ENCODE measurements at regions not wholly inside any gene's neighbourhood (a gene's known extent, or its start where the extent isn't known, plus 50 kb on each side); places are given as distances from the start of the nearest gene placed in this dataset.

- no peaks in the 10 kb centered on the region for H3K9me3 ChIP-seq (ENCODE audit: low read depth)
- no peak overlapping the region for H3K4me3 ChIP-seq
- H3K9me2 ChIP-seq (replicated peaks; ENCODE audit: insufficient read depth), result no peaks in the 10 kb centered on the region
- peak overlapping the region; percentile 7 for H3K4me2 ChIP-seq
- H3K4me1 ChIP-seq (ENCODE audit: insufficient read depth), result peaks cover 17% of the 10 kb centered on the region
- H3K27ac ChIP-seq, result peak overlapping the region; percentile 53
- H3K27me3 ChIP-seq, result no peaks in the 10 kb centered on the region
- TF ChIP-seq EZH2 (IDR thresholded peaks at IDR 0.05; ENCODE audit: borderline replicate concordance) (no peak), EZH2phosphoT487 (IDR thresholded peaks at IDR 0.05; ENCODE audit: low read depth, severe bottlenecking, unreplicated experiment) (no peak), CTCF (IDR thresholded peaks at IDR 0.05; ENCODE audit: poor library complexity) (no peak)
- H4K20me1 ChIP-seq (ENCODE audit: insufficient read depth, poor library complexity, severe bottlenecking), result no peaks in the 10 kb centered on the region
- H2AFZ ChIP-seq, result no peak overlapping the region
- DNase-seq (ENCODE audit: low spot score), result peak; percentile 48
- H3K36me3 ChIP-seq (replicated peaks; ENCODE audit: insufficient read depth, low read depth), result no peaks in the 10 kb centered on the region
- WGBS (ENCODE audit: low lambda C conversion rate, missing lambda C conversion rate), result 59% methylated on average over 17 of the region's 23 CpGs
- no peaks in the 10 kb centered on the region for H3K79me2 ChIP-seq
Measured at GRCh38 chr21:39004634-39005501, 178.4 kb downstream of the PSMG1 start.

GRCh38 chr21:39003982-39004633 lies 179.1 kb downstream of the PSMG1 start:
- Histone ChIP-seq H3K4me2 (no peak overlapping the region), H3K9me2 (replicated peaks; ENCODE audit: insufficient read depth) (no peaks in the 10 kb centered on the region), H3K79me2 (no peaks in the 10 kb centered on the region), H3K36me3 (replicated peaks; ENCODE audit: insufficient read depth, low read depth) (no peaks in the 10 kb centered on the region), H3K27ac (peak overlapping the region; percentile 35), H3K4me3 (no peak overlapping the region), H2AFZ (no peak overlapping the region), H3K9me3 (ENCODE audit: low read depth) (no peaks in the 10 kb centered on the region), H4K20me1 (ENCODE audit: insufficient read depth, poor library complexity, severe bottlenecking) (no peaks in the 10 kb centered on the region), H3K4me1 (ENCODE audit: insufficient read depth) (peaks cover 17% of the 10 kb centered on the region), H3K27me3 (no peaks in the 10 kb centered on the region)
- DNase-seq (ENCODE audit: low spot score), result no peak
- 87% methylated on average over 9 of the region's 9 CpGs for WGBS (ENCODE audit: low lambda C conversion rate, missing lambda C conversion rate)
- TF ChIP-seq EZH2phosphoT487 (IDR thresholded peaks at IDR 0.05; ENCODE audit: low read depth, severe bottlenecking, unreplicated experiment), result no peak
- no peak for TF ChIP-seq CTCF (IDR thresholded peaks at IDR 0.05; ENCODE audit: poor library complexity)
- no peak for TF ChIP-seq EZH2 (IDR thresholded peaks at IDR 0.05; ENCODE audit: borderline replicate concordance)

GRCh38 chr21:39001341-39001740 lies 181.9 kb downstream of the PSMG1 start:
- Histone ChIP-seq H3K27ac (no peak overlapping the region), H3K79me2 (no peaks in the 10 kb centered on the region), H4K20me1 (ENCODE audit: insufficient read depth, poor library complexity, severe bottlenecking) (no peaks in the 10 kb centered on the region), H3K4me2 (no peak overlapping the region), H3K9me2 (replicated peaks; ENCODE audit: insufficient read depth) (no peaks in the 10 kb centered on the region), H3K27me3 (no peaks in the 10 kb centered on the region), H3K4me3 (no peak overlapping the region), H2AFZ (no peak overlapping the region), H3K36me3 (replicated peaks; ENCODE audit: insufficient read depth, low read depth) (no peaks in the 10 kb centered on the region), H3K4me1 (ENCODE audit: insufficient read depth) (peaks cover 10% of the 10 kb centered on the region), H3K9me3 (ENCODE audit: low read depth) (no peaks in the 10 kb centered on the region)
- no peak for DNase-seq (ENCODE audit: low spot score)
- WGBS (ENCODE audit: low lambda C conversion rate, missing lambda C conversion rate), result over 99% methylated on average over 5 of the region's 5 CpGs
- TF ChIP-seq EZH2 (IDR thresholded peaks at IDR 0.05; ENCODE audit: borderline replicate concordance), result no peak
- no peak for TF ChIP-seq CTCF (IDR thresholded peaks at IDR 0.05; ENCODE audit: poor library complexity)
- TF ChIP-seq EZH2phosphoT487 (IDR thresholded peaks at IDR 0.05; ENCODE audit: low read depth, severe bottlenecking, unreplicated experiment), result no peak
